GM15510 (cell line): ENCODE measurements at regions not wholly inside any gene's neighbourhood (a gene's known extent, or its start where the extent isn't known, plus 50 kb on each side); places are given as distances from the start of the nearest gene placed in this dataset.
A peak's percentile ranks its signal among the peaks of the same experiment; 100 is the strongest.

Experiments
- POLR2A ChIP-seq: IDR thresholded peaks from 3 replicates; pipeline ENCODE4 v1.6.1; 2011; ENCODE audit warnings: borderline replicate concordance; ENCODE audit not compliant: insufficient read length; ENCODE audit errors: extremely low read depth

DNA sequence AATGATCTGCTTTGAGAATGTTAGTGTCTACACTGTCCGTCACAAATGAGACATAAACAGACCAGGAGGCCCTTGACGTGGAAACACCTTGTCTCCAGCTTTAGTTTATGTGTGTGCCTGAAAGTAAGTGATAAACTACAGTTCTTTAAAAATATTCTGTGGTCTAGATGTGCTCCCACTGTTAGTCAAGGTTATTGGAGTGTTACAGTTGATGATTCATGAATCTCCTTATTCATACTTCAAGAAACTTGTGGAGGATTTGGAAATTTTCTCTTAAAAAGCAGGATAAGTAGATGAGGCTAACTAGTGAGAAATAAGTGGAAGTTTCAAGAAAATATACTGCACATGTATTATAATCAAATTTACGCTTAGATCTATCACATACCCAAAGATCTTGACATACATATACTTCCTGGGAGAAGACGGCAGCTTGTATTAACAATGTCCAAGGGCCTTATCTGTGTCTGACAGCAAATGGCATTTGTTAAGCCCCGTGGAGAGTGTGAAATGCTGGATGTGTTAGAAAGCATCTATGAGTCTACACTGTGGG, 90.5 kb upstream of the MBOAT1 start:
- no peak for TF ChIP-seq POLR2A

DNA sequence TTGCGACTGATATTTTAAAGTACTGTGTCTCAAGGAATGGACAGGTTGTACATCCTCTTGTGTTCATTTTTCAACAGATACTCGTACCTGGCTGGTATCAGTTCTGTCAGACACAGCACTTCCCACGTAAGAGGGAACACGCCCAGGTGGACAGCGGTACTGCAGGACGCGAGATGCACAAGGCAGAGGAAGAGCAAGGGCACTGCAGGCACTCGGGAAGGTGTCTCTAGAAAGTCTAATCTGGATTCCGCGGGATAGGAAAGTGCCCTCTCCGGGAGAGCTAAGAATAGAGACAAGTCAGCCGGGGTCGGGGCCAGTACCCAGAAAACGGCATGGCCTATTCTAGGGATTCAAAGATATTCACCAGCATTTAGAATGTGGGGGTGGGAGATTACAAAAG, 94.2 kb upstream of the MBOAT1 start:
- no peak for TF ChIP-seq POLR2A

DNA sequence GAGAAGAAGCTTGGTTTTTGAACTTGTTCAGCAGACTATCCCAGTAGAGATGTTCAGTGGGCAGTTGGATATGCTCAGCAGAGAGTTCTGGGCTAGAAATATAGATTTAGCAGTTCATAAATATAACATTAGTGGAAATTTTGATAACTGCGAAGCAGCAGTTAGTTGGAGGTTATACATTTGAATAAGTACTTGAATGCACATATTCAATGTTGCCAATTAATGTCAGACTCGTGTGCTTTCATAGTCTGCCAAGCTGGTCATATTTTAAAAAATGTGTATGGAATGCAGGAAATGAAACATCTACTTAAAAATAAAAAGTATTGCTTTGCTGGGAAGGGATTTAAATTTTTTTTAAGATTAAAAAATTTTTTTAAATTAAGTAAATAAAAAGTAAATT, 92.5 kb upstream of the E2F3 start:
- TF ChIP-seq POLR2A = no peak

DNA sequence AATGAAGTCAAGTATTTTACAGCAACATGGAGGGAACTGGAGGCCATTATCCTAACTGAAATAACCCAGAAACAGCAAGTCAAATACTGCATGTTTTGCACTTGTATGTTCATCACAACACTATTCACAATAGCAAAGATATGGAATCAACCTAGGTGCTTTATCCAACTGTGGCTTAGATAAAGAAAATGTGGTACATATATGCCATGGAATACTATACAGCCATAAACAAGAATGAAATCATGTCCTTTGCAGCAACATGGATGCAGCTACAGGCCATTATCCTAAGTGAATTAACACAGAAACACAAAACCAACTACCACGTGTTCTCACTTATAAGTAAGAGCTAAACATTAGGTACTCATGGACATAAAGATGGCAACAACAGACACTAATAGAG, 91.5 kb upstream of the E2F3 start:
- TF ChIP-seq POLR2A = no peak

DNA sequence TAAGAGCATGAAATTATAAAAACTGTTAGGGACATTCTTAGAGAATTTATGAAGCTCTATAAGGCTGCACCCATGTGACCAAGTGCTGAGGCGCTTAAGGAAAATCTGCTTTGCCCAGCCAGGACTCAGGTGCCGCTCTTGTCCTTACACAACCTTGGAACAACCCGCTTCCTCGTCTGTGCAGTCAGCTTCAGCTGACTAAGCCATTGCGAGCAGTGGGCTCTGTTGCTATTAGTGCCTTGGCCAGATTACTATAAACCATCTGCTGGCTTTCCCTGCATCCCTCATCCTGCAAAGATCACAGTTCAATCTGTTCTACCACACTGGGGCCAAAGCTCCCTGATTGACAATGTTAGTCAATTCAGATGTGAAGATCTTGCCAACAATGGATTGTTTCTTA, 89.1 kb upstream of the E2F3 start:
- no peak for TF ChIP-seq POLR2A

DNA sequence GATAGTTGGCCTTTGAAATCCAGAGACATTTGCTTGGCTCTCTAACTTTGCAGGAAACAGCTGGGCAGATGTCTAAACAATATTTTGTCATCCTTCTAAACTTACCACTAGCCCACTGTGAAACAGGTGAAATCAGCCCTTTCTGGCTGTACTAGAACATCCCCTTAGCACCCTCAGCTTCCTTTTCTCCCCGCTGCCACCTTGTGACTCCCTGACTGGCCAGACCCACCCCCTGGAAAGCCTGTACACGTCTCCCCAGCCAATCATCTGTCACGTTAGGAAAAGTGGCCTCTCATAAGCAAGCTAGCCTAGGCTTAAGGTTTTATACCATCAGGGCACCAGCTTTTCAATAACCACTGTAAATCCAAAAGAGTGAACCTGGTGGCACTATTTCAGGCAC, 88.6 kb upstream of the E2F3 start:
- no peak for TF ChIP-seq POLR2A

DNA sequence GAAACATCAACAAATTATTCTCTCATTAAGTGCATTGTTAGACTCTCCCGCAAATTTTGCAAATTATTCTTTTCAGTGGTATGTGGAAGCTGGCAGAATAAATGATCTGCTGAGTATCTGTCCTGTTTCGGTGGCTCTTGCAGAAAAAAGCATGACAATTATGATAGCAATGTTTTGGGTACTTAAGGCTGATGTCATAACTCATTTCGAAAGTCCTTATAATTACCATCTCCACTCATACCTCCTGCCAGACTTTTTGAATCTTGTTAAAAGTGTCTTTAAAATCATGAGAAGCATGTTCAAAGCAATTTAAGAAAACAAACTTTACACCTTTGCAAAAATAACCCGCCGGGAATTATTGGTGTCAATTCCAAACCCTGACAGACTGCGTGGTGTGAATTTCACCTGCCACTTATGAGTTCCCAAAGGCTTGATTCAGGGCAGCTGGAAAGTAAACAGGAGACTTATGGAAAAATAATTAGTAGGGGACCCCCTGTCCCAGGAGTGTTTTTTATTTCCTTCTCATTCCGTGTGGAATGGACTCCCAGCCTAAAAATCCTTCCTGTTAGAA, 87.6 kb upstream of the E2F3 start:
- TF ChIP-seq POLR2A = no peak

DNA sequence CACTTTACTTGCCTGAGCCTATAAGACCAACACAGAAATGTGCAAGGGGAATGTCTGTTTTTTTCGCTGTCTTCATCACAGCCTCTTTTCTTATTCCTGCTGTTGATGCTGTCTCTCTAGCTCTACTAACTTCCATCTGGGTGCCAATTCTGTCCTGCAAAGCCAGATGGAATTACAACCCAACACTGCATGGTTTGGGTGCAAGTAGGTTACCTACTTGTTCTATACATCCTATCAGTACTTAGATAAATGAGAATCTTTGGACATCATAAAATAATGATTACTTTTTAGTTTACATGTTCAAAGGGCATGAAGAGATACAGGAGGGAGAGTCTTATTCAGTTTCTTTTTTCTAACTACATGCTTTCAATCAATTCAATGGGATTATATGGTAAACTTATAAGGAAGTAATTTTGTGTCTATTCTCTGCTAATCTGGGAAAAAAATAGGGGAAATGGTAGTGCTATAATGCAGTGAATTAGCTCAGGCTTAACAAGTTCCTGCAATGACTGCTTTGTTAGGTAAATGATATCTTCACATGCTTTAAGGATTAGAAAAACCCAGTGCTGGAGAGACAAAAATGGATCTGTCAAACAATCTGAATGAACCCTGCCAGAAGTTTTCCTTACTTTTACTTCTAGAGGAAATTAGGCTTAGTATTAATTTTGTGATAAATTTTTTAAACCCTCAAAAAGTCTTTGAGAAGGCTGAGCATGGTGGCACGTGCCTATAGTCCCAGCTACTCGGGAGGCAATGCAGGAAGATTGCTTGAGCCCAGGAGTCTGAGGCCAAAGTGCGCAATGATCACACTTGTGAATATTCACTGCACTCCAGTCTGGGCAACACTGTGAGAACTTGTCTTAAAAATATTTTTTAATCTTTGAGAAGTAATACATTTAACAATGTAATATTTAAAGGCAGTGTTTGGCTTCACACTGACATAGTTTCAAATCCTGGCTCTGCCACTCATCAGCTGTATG, 86.5 kb upstream of the E2F3 start:
- no peak for TF ChIP-seq POLR2A

DNA sequence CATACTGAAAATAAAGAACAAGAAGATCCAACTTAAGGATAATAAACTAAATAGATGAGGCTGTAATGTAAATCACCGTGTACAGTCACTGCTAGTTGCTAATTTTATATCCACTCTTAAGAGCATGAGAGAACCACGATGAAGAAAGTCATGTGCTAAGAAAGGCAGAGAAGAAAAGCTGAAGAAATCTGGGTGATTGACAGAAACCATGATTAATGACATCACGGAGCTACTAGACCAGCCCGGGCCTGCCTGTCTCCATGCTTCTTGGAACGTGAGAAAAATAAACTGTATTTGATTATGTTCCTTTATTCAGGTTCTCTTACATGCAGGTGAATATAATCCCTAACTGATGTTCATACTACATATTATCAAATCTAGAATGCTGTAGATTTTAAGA, 84.2 kb upstream of the E2F3 start:
- TF ChIP-seq POLR2A = no peak

DNA sequence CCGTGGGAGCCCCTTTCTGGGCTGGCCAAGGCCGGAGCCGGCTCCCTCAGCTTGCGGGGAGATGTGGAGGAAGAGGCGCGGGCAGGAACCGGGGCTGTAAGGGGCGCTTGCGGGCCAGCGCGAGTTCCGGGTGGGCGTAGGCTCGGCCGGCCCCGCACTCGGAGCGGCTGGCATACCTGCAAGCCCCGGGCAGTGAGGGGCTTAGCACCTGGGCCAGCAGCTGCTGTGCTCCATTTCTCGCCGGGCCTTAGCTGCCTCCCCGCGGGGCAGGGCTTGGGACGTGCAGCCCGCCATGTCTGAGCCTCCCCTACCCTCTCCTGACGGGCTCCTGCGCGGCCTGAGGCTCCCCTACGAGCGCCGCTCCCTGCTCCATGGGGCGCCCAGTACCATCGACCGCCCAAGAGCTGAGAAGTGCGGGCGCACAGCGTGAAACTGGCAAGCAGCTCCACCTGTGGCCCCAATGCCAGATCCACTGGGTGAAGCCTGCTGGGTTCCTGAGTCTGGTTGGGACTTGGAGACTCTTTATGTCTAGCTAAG, 82.8 kb upstream of the E2F3 start:
- TF ChIP-seq POLR2A = no peak

DNA sequence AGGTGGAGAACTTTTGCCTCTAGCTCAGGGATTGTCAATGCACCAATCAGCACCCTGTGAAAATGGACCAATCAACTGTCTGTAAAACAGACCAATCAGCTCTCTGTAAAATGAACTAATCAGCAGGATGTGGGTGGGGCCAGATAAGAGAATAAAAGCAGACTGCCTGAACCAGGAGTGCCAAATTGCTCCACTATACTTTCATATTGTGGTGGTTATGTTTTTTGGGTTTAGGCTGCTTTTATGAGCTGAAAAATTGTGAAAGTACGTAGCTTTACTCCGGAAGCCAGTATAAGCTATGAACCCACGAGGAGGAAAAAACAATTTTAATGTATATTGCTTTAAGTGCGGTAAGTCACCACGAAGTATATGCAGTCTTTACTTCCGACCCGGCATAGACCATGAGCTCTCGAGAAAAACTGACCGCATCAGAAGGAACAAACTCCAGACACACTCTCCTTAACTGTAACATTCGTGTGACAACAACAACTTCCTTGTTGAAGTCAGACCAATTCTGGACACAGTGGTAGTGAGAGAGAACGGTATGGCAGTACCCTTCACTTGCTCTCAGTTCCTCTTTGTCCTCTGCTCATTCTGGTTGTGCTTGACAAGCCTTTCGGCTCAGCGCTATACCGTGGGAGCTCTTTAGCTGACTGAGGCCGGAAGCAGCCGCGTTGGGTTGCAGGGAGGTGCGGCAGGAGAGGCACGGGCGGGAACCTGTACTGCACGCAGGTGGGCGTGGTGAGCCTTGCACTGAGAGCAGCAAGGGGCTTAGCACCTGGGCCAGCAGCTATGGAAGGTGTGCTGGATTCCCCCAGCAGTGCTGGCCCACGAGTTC, 81.9 kb upstream of the E2F3 start:
- TF ChIP-seq POLR2A = peak; percentile 12

DNA sequence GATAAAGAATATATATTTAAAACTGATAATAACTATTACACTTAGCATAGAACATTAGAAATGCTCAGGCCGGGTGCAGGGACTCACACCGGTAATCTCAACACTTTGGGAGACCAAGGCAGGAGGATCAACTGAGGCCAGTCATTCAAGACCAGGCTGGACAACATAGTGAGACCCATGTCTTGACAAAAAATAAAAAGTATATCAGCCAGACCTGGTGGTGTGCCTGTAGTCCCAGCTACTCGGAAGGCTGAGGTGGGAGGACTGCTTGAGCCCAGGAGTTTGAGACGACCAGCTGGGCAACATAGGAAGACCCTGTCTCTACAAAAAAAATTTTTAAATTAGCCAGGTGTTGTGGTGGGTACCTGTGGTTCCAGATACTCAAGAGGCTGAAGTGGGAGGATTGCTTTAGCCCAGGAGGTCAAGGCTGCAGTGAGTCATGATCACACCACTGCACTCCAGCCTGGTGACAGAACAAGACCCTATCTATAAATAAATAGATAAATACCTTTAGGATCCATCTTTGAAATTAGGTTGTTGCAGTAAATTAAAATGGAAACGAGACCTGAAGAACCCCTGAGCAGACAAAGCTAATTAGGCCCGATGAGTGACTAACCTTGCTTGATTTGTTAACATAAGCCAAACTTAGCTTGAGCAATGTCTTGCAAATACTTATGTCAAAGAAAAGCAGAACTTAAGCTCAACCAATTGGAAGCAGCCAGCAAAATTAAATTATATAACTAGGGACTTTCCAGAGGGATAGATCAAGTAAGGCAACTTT, 75.8 kb upstream of the E2F3 start:
- no peak for TF ChIP-seq POLR2A

DNA sequence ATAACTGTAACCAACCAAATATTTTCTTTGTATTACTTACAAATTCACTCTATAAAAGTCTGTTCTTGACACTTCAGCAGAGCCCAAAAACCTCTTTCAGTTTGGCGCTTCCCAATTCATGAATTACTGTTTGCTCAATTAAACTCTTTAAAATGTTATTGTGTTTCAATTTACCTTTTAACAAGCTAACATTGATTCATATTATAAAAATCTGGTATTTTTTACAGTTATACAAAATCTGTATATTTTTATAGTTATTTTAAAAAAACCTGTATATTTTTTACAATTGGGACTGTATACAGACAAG, 75.3 kb upstream of the E2F3 start:
- no peak for TF ChIP-seq POLR2A

DNA sequence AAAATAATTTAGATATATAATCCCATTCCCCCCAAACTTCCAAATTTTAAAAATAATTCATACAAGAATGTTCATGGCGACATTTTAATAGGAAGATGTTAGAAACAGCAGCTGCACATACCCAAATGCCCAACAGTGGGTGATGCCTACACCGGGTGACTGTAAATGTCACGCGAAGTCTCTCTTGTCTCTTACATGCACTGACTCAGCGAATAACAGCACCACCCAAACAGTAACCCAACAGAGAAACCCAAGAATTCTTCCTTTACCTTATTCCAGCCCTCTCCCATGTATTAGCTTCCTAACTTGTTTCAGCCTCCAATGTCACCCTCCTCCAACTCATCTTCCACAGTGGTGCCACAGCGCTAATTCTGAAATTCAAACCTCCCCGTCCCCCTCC, 74.5 kb upstream of the E2F3 start:
- no peak for TF ChIP-seq POLR2A
